DMS 273 treated with DMSO at 0.1 percent for 48 hours (cell line): ENCODE measurements at regions not wholly inside any gene's neighbourhood (a gene's known extent, or its start where the extent isn't known, plus 50 kb on each side); places are given as distances from the start of the nearest gene placed in this dataset.
"Not testable (repeated sequence)": the region's sequence is repeated elsewhere in the genome, so short reads cannot be mapped to it uniquely, and the experiment has no call there.

Experiments used
- DNase-seq: peaks from one replicate; lab custom pipeline; 2025; lab: John Stamatoyannopoulos, UW

GRCh38 chr21:28126521-28127174, 866.0 kb downstream of the LTN1 start:
- no peak for DNase-seq

GRCh38 chr21:28124541-28124940, 868.1 kb downstream of the LTN1 start:
- no peak for DNase-seq

GRCh38 chr21:28118570-28118969, 874.1 kb downstream of the LTN1 start:
- no peak for DNase-seq

- DNase-seq = not testable (repeated sequence)
Measured at GRCh38 chr21:28114986-28115385, 877.7 kb downstream of the LTN1 start.

- DNase-seq = no peak
Measured at GRCh38 chr21:28113718-28114117, 879.0 kb downstream of the LTN1 start.

- DNase-seq = no peak
Measured at GRCh38 chr21:28112511-28112910, 880.2 kb downstream of the LTN1 start.

- DNase-seq = no peak
Measured at GRCh38 chr21:28111151-28111619, 881.5 kb downstream of the LTN1 start.

- no peak for DNase-seq
Measured at GRCh38 chr21:28110716-28111115, 882.0 kb downstream of the LTN1 start.

- no peak for DNase-seq
Measured at GRCh38 chr21:28110074-28110473, 882.6 kb downstream of the LTN1 start.

GRCh38 chr21:28106370-28106890, 886.2 kb downstream of the LTN1 start:
- DNase-seq = no peak

- DNase-seq = no peak
Measured at GRCh38 chr21:28104346-28104745, 888.3 kb downstream of the LTN1 start.

- no peak for DNase-seq
Measured at GRCh38 chr21:28100366-28100765, 892.3 kb downstream of the LTN1 start.

GRCh38 chr21:28099001-28099705, 893.5 kb downstream of the LTN1 start:
- no peak for DNase-seq

- DNase-seq = no peak
Measured at GRCh38 chr21:28091466-28091865, 901.2 kb downstream of the LTN1 start.

- DNase-seq = no peak
Measured at GRCh38 chr21:28090546-28090945, 902.1 kb downstream of the LTN1 start.

- DNase-seq = no peak
Measured at GRCh38 chr21:28089599-28090441, 902.9 kb downstream of the LTN1 start.

- DNase-seq = no peak
Measured at GRCh38 chr21:28086861-28087581, 905.7 kb downstream of the LTN1 start.

GRCh38 chr21:28084951-28085350, 907.7 kb downstream of the LTN1 start:
- DNase-seq = no peak

GRCh38 chr21:28083350-28083749, 909.3 kb downstream of the LTN1 start:
- no peak for DNase-seq

- no peak for DNase-seq
Measured at GRCh38 chr21:28078126-28078525, 914.6 kb downstream of the LTN1 start.

- DNase-seq = no peak
Measured at GRCh38 chr21:28074676-28075075, 918.0 kb downstream of the LTN1 start.

- DNase-seq = no peak
Measured at GRCh38 chr21:28072601-28073000, 920.1 kb downstream of the LTN1 start.
